ENCODE measurements at regions not wholly inside any gene's neighbourhood (a gene's known extent, or its start where the extent isn't known, plus 50 kb on each side); places are given as distances from the start of the nearest gene placed in this dataset.

- intact Hi-C loops (cut with DNase I): no loop called here
- Histone ChIP-seq H3K9me3 (no peaks in the 10 kb centered on the region), H3K27ac (no peak overlapping the region), H3K4me1 (no peaks in the 10 kb centered on the region), H3K36me3 (no peaks in the 10 kb centered on the region), H3K27me3 (no peaks in the 10 kb centered on the region), H3K4me3 (no peak overlapping the region)
- TF ChIP-seq POLR2A (IDR thresholded peaks at IDR 0.05): no peak
- TF ChIP-seq CTCF (IDR thresholded peaks at IDR 0.05): no peak
- TF ChIP-seq POLR2AphosphoS5 (IDR thresholded peaks at IDR 0.05; ENCODE audit: insufficient read depth in 1 of 2, low read depth in 1 of 2): no peak
- DNase-seq (ENCODE audit: extremely low spot score in 2 of 2): no peak
Measured at GRCh38 chr7:116150588-116150987, 59.8 kb upstream of the TES start.

DNA sequence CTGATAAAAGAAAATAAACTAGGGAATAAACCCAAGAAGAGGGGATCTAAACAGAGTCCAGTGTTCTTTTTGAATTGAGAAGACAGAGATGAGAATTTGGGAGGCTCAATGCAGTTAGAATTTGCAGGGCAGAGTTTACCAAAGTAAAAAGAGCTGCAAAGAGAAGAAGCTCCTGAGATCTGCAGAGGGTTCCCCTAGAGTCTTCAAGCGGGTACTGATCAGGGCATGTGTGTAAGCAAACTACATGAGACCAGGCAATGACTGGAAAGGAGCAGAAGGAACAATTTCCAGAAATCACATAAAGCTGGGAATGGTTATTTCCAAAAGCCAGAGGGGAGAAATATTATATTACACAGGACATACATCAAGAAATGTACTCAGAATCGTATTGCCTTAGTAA, 58.1 kb upstream of the TES start:
- no peak for DNase-seq (ENCODE audit: extremely low spot score in 2 of 2)
- Histone ChIP-seq H3K4me3 (no peak overlapping the region), H3K27me3 (no peaks in the 10 kb centered on the region), H3K9me3 (no peaks in the 10 kb centered on the region), H3K4me1 (no peaks in the 10 kb centered on the region), H3K27ac (no peak overlapping the region), H3K36me3 (no peaks in the 10 kb centered on the region)
- TF ChIP-seq CTCF (IDR thresholded peaks at IDR 0.05): no peak
- no peak for TF ChIP-seq POLR2AphosphoS5 (IDR thresholded peaks at IDR 0.05; ENCODE audit: insufficient read depth in 1 of 2, low read depth in 1 of 2)
- no peak for TF ChIP-seq POLR2A (IDR thresholded peaks at IDR 0.05)
- intact Hi-C loops (cut with DNase I): no loop called here

DNA sequence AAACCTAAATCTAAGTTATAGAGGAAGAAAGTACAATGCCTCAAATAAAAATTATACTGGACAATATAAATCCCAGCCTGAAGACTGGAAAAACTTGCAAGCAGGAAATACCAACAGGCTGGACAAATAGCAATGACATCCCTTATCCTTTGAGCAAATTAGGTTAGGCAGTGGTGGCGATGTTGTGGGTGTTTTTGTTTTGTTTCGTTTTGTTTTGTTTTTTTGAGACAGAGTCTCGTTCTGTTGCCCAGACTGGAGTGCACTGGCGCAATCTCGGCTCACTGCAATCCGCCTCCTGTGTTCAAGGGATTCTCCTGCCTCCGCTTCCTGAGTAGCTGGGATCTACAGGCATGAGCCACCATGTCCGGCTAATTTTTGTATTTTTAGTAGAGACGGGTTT, 57.3 kb upstream of the TES start:
- Histone ChIP-seq H3K36me3 (no peaks in the 10 kb centered on the region), H3K27ac (no peak overlapping the region), H3K9me3 (no peaks in the 10 kb centered on the region), H3K4me1 (no peaks in the 10 kb centered on the region), H3K27me3 (no peaks in the 10 kb centered on the region), H3K4me3 (no peak overlapping the region)
- intact Hi-C loops (cut with DNase I): no loop called here
- TF ChIP-seq POLR2A (IDR thresholded peaks at IDR 0.05): no peak
- no peak for TF ChIP-seq POLR2AphosphoS5 (IDR thresholded peaks at IDR 0.05; ENCODE audit: insufficient read depth in 1 of 2, low read depth in 1 of 2)
- no peak for TF ChIP-seq CTCF (IDR thresholded peaks at IDR 0.05)
- DNase-seq (ENCODE audit: extremely low spot score in 2 of 2): no peak

- TF ChIP-seq POLR2A (IDR thresholded peaks at IDR 0.05) (no peak), CTCF (IDR thresholded peaks at IDR 0.05) (no peak), POLR2AphosphoS5 (IDR thresholded peaks at IDR 0.05; ENCODE audit: insufficient read depth in 1 of 2, low read depth in 1 of 2) (no peak)
- DNase-seq (ENCODE audit: extremely low spot score in 2 of 2): no peak
- no peaks in the 10 kb centered on the region for H3K27me3 ChIP-seq
- H3K27ac ChIP-seq: no peak overlapping the region
- no peak overlapping the region for H3K4me3 ChIP-seq
- no peaks in the 10 kb centered on the region for H3K4me1 ChIP-seq
- no peaks in the 10 kb centered on the region for H3K9me3 ChIP-seq
- no peaks in the 10 kb centered on the region for H3K36me3 ChIP-seq
- intact Hi-C loops (cut with DNase I): no loop called here
Measured at GRCh38 chr7:116159711-116160110, 50.6 kb upstream of the TES start.
